IPS DF 6.9 (cell line): ENCODE measurements at regions not wholly inside any gene's neighbourhood (a gene's known extent, or its start where the extent isn't known, plus 50 kb on each side); places are given as distances from the start of the nearest gene placed in this dataset.

Source experiments
- DNase-seq: peaks from one replicate; pipeline ENCODE4 v3.0.0-alpha.2; 2013; ENCODE audit warnings: low read depth, low spot score
- H3K27ac ChIP-seq: one replicate; pipeline ENCODE4 v1.5.1; 2013; ENCODE audit warnings: low read length, control low read depth
- H3K27me3 ChIP-seq: 2 replicates; pipeline ENCODE4 v1.6.1; 2013; ENCODE audit warnings: mild to moderate bottlenecking, low read length; ENCODE audit not compliant: control insufficient read depth, insufficient read depth
- H3K36me3 ChIP-seq: 2 replicates; pipeline ENCODE4 v1.6.1; 2013; ENCODE audit warnings: low read length; ENCODE audit not compliant: control insufficient read depth, insufficient read depth
- H3K4me1 ChIP-seq: 2 replicates; pipeline ENCODE4 v1.6.1; 2013; ENCODE audit warnings: low read length; ENCODE audit not compliant: control insufficient read depth, insufficient read depth
- H3K4me3 ChIP-seq: 2 replicates; pipeline ENCODE4 v1.5.1; 2013; ENCODE audit warnings: mild to moderate bottlenecking, low read length
- H3K9me3 ChIP-seq: 2 replicates; pipeline ENCODE4 v1.6.1; 2013; ENCODE audit warnings: low read length, inconsistent platforms; ENCODE audit not compliant: control insufficient read depth, insufficient read depth
- WGBS: extraction: QIAGEN DNeasy Blood & Tissue Kit; methylation state at CpG from one replicate; pipeline ENCODE4 v1.1.7; 2013; ENCODE audit warnings: mixed read lengths, missing lambda C conversion rate; ENCODE audit not compliant: insufficient read length, insufficient coverage; 5-methylcytosine and 5-hydroxymethylcytosine counted together

GRCh38 chr1:38644092-38644491 lies 215.5 kb downstream of the RRAGC start:
- no peak for DNase-seq
- no peak overlapping the region for H3K27ac ChIP-seq
- no peaks in the 10 kb centered on the region for H3K27me3 ChIP-seq
- no peaks in the 10 kb centered on the region for H3K4me1 ChIP-seq
- no peaks in the 10 kb centered on the region for H3K36me3 ChIP-seq
- no peak overlapping the region for H3K4me3 ChIP-seq
- no CpG with 5 or more reads among the region's 8 CpGs for WGBS
- H3K9me3 ChIP-seq, result no peaks in the 10 kb centered on the region; the same call in 1 of the 2 replicates

GRCh38 chr1:38641661-38642060 lies 217.9 kb downstream of the RRAGC start:
- H3K27me3 ChIP-seq, result no peaks in the 10 kb centered on the region
- no peaks in the 10 kb centered on the region for H3K4me1 ChIP-seq
- no peaks in the 10 kb centered on the region for H3K36me3 ChIP-seq
- WGBS, result no CpG with 5 or more reads among the region's 7 CpGs
- H3K4me3 ChIP-seq, result no peak overlapping the region
- H3K9me3 ChIP-seq, result no peaks in the 10 kb centered on the region; the same call in 1 of the 2 replicates
- no peak for DNase-seq
- no peak overlapping the region for H3K27ac ChIP-seq

GRCh38 chr1:38640371-38640770 lies 219.2 kb downstream of the RRAGC start:
- Histone ChIP-seq H3K9me3 (no peaks in the 10 kb centered on the region), H3K36me3 (no peaks in the 10 kb centered on the region), H3K4me3 (no peak overlapping the region), H3K27ac (no peak overlapping the region), H3K4me1 (no peaks in the 10 kb centered on the region), H3K27me3 (no peaks in the 10 kb centered on the region)
- no CpG with 5 or more reads among the region's 4 CpGs for WGBS
- DNase-seq, result no peak

GRCh38 chr1:38628241-38628640 lies 231.3 kb downstream of the RRAGC start:
- no peaks in the 10 kb centered on the region for H3K9me3 ChIP-seq
- no peaks in the 10 kb centered on the region for H3K27me3 ChIP-seq
- H3K4me1 ChIP-seq, result no peaks in the 10 kb centered on the region
- no peak for DNase-seq
- no peak overlapping the region for H3K4me3 ChIP-seq
- no CpG with 5 or more reads among the region's 1 CpG for WGBS
- no peak overlapping the region for H3K27ac ChIP-seq
- no peaks in the 10 kb centered on the region for H3K36me3 ChIP-seq

- no CpG with 5 or more reads among the region's 6 CpGs for WGBS
- H3K27ac ChIP-seq, result no peak overlapping the region
- H3K9me3 ChIP-seq, result no peaks in the 10 kb centered on the region
- DNase-seq, result no peak
- no peaks in the 10 kb centered on the region for H3K36me3 ChIP-seq
- no peaks in the 10 kb centered on the region for H3K4me1 ChIP-seq
- no peaks in the 10 kb centered on the region for H3K27me3 ChIP-seq
- H3K4me3 ChIP-seq, result no peak overlapping the region
These were observed 233.6 kb downstream of the RRAGC start for GRCh38 chr1:38625939-38626338.

- DNase-seq, result no peak
- WGBS, result no CpG with 5 or more reads among the region's 14 CpGs
These were observed 235.1 kb downstream of the RRAGC start for GRCh38 chr1:38624336-38625039.

GRCh38 chr1:38623529-38623928 lies 236.0 kb downstream of the RRAGC start:
- DNase-seq, result no peak
- no CpG with 5 or more reads among the region's 7 CpGs for WGBS

More at GRCh38 chr1:38624336-38625039, 235.1 kb downstream of the RRAGC start:
- Histone ChIP-seq H3K27ac (no peak overlapping the region), H3K4me3 (no peak overlapping the region), H3K4me1 (no peaks in the 10 kb centered on the region), H3K27me3 (no peaks in the 10 kb centered on the region), H3K9me3 (no peaks in the 10 kb centered on the region), H3K36me3 (no peaks in the 10 kb centered on the region)

GRCh38 chr1:38622197-38622596 lies 237.4 kb downstream of the RRAGC start:
- Histone ChIP-seq H3K36me3 (no peaks in the 10 kb centered on the region), H3K4me3 (no peak overlapping the region), H3K4me1 (no peaks in the 10 kb centered on the region), H3K9me3 (no peaks in the 10 kb centered on the region), H3K27ac (no peak overlapping the region), H3K27me3 (no peaks in the 10 kb centered on the region)
- no peak for DNase-seq
- WGBS, result no CpG with 5 or more reads among the region's 6 CpGs

More at GRCh38 chr1:38623529-38623928, 236.0 kb downstream of the RRAGC start:
- Histone ChIP-seq H3K9me3 (no peaks in the 10 kb centered on the region), H3K4me1 (no peaks in the 10 kb centered on the region), H3K4me3 (no peak overlapping the region), H3K27ac (no peak overlapping the region), H3K27me3 (no peaks in the 10 kb centered on the region), H3K36me3 (no peaks in the 10 kb centered on the region)

GRCh38 chr1:38616846-38617245 lies 242.7 kb downstream of the RRAGC start:
- Histone ChIP-seq H3K4me1 (no peaks in the 10 kb centered on the region), H3K36me3 (no peaks in the 10 kb centered on the region)
- WGBS, result no CpG with 5 or more reads among the region's 3 CpGs

GRCh38 chr1:38615680-38616079 lies 243.9 kb downstream of the RRAGC start:
- H3K36me3 ChIP-seq, result no peaks in the 10 kb centered on the region
- no peaks in the 10 kb centered on the region for H3K4me1 ChIP-seq
- H3K9me3 ChIP-seq, result no peaks in the 10 kb centered on the region
- WGBS, result no CpG with 5 or more reads among the region's 1 CpG
- H3K27ac ChIP-seq, result no peak overlapping the region
- no peak overlapping the region for H3K4me3 ChIP-seq
- no peaks in the 10 kb centered on the region for H3K27me3 ChIP-seq
- DNase-seq, result no peak

More at GRCh38 chr1:38616846-38617245, 242.7 kb downstream of the RRAGC start:
- DNase-seq, result no peak
- Histone ChIP-seq H3K4me3 (no peak overlapping the region), H3K27ac (no peak overlapping the region), H3K9me3 (no peaks in the 10 kb centered on the region), H3K27me3 (no peaks in the 10 kb centered on the region)

GRCh38 chr1:38614861-38615260 lies 244.7 kb downstream of the RRAGC start:
- WGBS, result no CpG with 5 or more reads among the region's 3 CpGs
- Histone ChIP-seq H3K4me3 (no peak overlapping the region), H3K27me3 (no peaks in the 10 kb centered on the region), H3K36me3 (no peaks in the 10 kb centered on the region), H3K9me3 (no peaks in the 10 kb centered on the region), H3K27ac (no peak overlapping the region), H3K4me1 (no peaks in the 10 kb centered on the region)
- no peak for DNase-seq
